ENCODE measurements at regions not wholly inside any gene's neighbourhood (a gene's known extent, or its start where the extent isn't known, plus 50 kb on each side); places are given as distances from the start of the nearest gene placed in this dataset.

- no peak overlapping the region for H3K4me2 ChIP-seq (ENCODE audit: low read length)
- no TSS peak for BruUV-seq (replicated peaks)
- no peak for DNase-seq (ENCODE audit: low spot score)
- no peaks in the 10 kb centered on the region for H3K9me3 ChIP-seq (ENCODE audit: low read length)
- no peak overlapping the region for H3K27ac ChIP-seq (ENCODE audit: low read depth, low read length, poor library complexity, severe bottlenecking)
- no peaks in the 10 kb centered on the region for H3K36me3 ChIP-seq (ENCODE audit: insufficient read depth, low read length)
- H3K9me2 ChIP-seq (ENCODE audit: insufficient read depth, low read length) = no peaks in the 10 kb centered on the region
- no peaks in the 10 kb centered on the region for H3K79me2 ChIP-seq (ENCODE audit: insufficient read depth, low read depth, low read length)
- no peak overlapping the region for H2AFZ ChIP-seq (ENCODE audit: low read length)
- ChIA-PET POLR2A (no interaction called here), CTCF (ENCODE audit: unreplicated experiment) (no interaction called here)
- H4K20me1 ChIP-seq (ENCODE audit: insufficient read depth, low read length) = no peaks in the 10 kb centered on the region
- H3K4me3 ChIP-seq (ENCODE audit: low read depth, low read length, poor library complexity, severe bottlenecking) = no peak overlapping the region
- H3K4me1 ChIP-seq (ENCODE audit: insufficient read depth, low read length, poor library complexity, severe bottlenecking) = no peaks in the 10 kb centered on the region
- TF ChIP-seq, protein P1, sequence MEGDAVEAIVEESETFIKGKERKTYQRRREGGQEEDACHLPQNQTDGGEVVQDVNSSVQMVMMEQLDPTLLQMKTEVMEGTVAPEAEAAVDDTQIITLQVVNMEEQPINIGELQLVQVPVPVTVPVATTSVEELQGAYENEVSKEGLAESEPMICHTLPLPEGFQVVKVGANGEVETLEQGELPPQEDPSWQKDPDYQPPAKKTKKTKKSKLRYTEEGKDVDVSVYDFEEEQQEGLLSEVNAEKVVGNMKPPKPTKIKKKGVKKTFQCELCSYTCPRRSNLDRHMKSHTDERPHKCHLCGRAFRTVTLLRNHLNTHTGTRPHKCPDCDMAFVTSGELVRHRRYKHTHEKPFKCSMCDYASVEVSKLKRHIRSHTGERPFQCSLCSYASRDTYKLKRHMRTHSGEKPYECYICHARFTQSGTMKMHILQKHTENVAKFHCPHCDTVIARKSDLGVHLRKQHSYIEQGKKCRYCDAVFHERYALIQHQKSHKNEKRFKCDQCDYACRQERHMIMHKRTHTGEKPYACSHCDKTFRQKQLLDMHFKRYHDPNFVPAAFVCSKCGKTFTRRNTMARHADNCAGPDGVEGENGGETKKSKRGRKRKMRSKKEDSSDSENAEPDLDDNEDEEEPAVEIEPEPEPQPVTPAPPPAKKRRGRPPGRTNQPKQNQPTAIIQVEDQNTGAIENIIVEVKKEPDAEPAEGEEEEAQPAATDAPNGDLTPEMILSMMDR (conservative IDR thresholded peaks at IDR 0.05; ENCODE audit: low read length) = no peak
- TF ChIP-seq EZH2phosphoT487 (IDR thresholded peaks at IDR 0.05; ENCODE audit: borderline replicate concordance, low read depth, low read length) = no peak
- intact Hi-C loops (cut with micrococcal nuclease; ENCODE audit: unreplicated experiment) = no loop called here
These were observed 138.7 kb downstream of the SPP2 start for GRCh38 chr2:234189230-234189629.

DNA sequence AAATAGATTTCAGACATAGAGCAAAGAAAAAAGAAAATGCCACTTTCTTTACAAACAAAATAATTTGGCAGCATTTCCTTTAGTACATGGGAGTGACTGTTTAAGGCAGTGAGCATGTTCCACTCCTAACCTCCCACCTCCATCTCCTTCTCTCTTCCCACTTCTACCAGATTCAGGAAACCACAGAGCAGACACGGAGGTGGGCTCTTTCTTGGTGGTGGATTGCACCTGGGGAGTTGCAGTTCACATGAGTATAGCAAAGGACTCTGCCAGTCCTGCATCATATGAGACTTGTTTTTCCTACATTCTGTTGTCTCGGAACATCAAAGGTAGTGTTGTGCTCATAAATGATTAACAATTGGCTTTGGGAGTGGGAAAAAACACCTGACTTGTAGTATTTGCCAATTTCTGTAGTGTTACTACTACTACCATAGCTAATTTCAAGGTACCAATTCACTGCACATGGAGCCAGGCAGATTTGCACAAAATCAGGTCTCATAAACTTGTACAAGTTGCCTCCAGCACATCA, 137.2 kb downstream of the SPP2 start:
- Histone ChIP-seq H3K4me2 (ENCODE audit: low read length) (no peak overlapping the region), H3K79me2 (ENCODE audit: insufficient read depth, low read depth, low read length) (no peaks in the 10 kb centered on the region), H3K4me3 (ENCODE audit: low read depth, low read length, poor library complexity, severe bottlenecking) (no peak overlapping the region), H3K4me1 (ENCODE audit: insufficient read depth, low read length, poor library complexity, severe bottlenecking) (no peaks in the 10 kb centered on the region), H3K36me3 (ENCODE audit: insufficient read depth, low read length) (no peaks in the 10 kb centered on the region), H3K9me3 (ENCODE audit: low read length) (no peaks in the 10 kb centered on the region), H2AFZ (ENCODE audit: low read length) (no peak overlapping the region), H3K27ac (ENCODE audit: low read depth, low read length, poor library complexity, severe bottlenecking) (no peak overlapping the region), H4K20me1 (ENCODE audit: insufficient read depth, low read length) (no peaks in the 10 kb centered on the region), H3K9me2 (ENCODE audit: insufficient read depth, low read length) (no peaks in the 10 kb centered on the region)
- ChIA-PET CTCF (ENCODE audit: unreplicated experiment) (no interaction called here), POLR2A (no interaction called here)
- BruUV-seq (replicated peaks) = no TSS peak
- no peak for DNase-seq (ENCODE audit: low spot score)
- no peak for TF ChIP-seq EZH2phosphoT487 (IDR thresholded peaks at IDR 0.05; ENCODE audit: borderline replicate concordance, low read depth, low read length)
- TF ChIP-seq, protein P1 (conservative IDR thresholded peaks at IDR 0.05; ENCODE audit: low read length) = no peak
- intact Hi-C loops (cut with micrococcal nuclease; ENCODE audit: unreplicated experiment) = no loop called here

DNA sequence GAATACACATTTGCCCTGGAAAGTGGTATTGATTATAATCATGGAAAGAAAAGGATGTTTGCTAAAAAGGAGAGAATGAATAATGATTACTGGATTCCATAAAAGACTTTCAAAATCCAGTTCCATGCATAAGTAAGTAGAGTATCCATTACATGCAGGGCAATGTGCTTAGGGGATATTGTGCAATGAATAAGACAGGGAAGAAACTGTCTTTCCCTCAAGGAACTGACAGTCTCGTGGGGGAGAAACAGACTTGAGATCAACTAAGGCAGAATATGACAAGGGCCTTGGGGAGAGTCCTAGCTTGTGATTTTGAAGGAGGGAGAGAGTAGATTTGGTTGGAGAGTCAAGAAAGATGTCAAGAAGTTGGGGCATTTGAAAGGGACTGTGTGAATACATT, 130.6 kb downstream of the SPP2 start:
- Histone ChIP-seq H3K4me1 (ENCODE audit: insufficient read depth, low read length, poor library complexity, severe bottlenecking) (no peaks in the 10 kb centered on the region), H3K27ac (ENCODE audit: low read depth, low read length, poor library complexity, severe bottlenecking) (no peak overlapping the region), H2AFZ (ENCODE audit: low read length) (no peak overlapping the region), H4K20me1 (ENCODE audit: insufficient read depth, low read length) (no peaks in the 10 kb centered on the region), H3K36me3 (ENCODE audit: insufficient read depth, low read length) (no peaks in the 10 kb centered on the region), H3K4me3 (ENCODE audit: low read depth, low read length, poor library complexity, severe bottlenecking) (no peak overlapping the region), H3K9me2 (ENCODE audit: insufficient read depth, low read length) (no peaks in the 10 kb centered on the region), H3K79me2 (ENCODE audit: insufficient read depth, low read depth, low read length) (no peaks in the 10 kb centered on the region), H3K9me3 (ENCODE audit: low read length) (no peaks in the 10 kb centered on the region), H3K4me2 (ENCODE audit: low read length) (no peak overlapping the region)
- no peak for DNase-seq (ENCODE audit: low spot score)
- intact Hi-C loops (cut with micrococcal nuclease; ENCODE audit: unreplicated experiment) = no loop called here
- ChIA-PET CTCF (ENCODE audit: unreplicated experiment) (interaction anchor here (0.5 kb wide), 1 partner anchor 111 kb away, joined by 3 read pairs; no protein-coding TSS in a partner anchor), POLR2A (interaction anchor here (0.6 kb wide), 1 partner anchor 1884 kb away, joined by 5 read pairs; no protein-coding TSS in a partner anchor)
- TF ChIP-seq, protein P1 (conservative IDR thresholded peaks at IDR 0.05; ENCODE audit: low read length) = no peak
- no peak for TF ChIP-seq EZH2phosphoT487 (IDR thresholded peaks at IDR 0.05; ENCODE audit: borderline replicate concordance, low read depth, low read length)
- no TSS peak for BruUV-seq (replicated peaks)
